Upper lobe of left lung (tissue), 4 donors: ENCODE measurements at regions not wholly inside any gene's neighbourhood (a gene's known extent, or its start where the extent isn't known, plus 50 kb on each side); places are given as distances from the start of the nearest gene placed in this dataset.

Experiments
- EP300 ChIP-seq, 4 donors: sonication (generic); formaldehyde crosslinking; IDR thresholded peaks; one replicate each; pipeline ENCODE4 v1.5.1; 2017; ENCODE audit warnings: antibody characterized with exemption in 4 of 4, control low read depth in 2 of 4
- POLR2A ChIP-seq, 4 donors: fragments of 450-650 bp; IDR thresholded peaks; one replicate each; pipeline ENCODE4 v1.5.1; 2016 to 2017; ENCODE audit warnings: antibody characterized with exemption in 4 of 4, mild to moderate bottlenecking in 2 of 4
- POLR2AphosphoS5 ChIP-seq, 2 donors: sonication (generic); formaldehyde crosslinking; IDR thresholded peaks; one replicate each; pipeline ENCODE4 v1.5.1; 2017; ENCODE audit warnings: antibody characterized with exemption in 2 of 2
- TF ChIP-seq, protein P1 (sequence below), 6 experiments: fragments of 450-650 bp in 4 of 6; fragments of 200-600 bp in 2 of 6; sonication (generic) in 2 of 6; IDR thresholded peaks; one replicate each; pipeline ENCODE4 v1.5.1; 2016 to 2019; ENCODE audit warnings: antibody characterized with exemption in 6 of 6

DNA sequence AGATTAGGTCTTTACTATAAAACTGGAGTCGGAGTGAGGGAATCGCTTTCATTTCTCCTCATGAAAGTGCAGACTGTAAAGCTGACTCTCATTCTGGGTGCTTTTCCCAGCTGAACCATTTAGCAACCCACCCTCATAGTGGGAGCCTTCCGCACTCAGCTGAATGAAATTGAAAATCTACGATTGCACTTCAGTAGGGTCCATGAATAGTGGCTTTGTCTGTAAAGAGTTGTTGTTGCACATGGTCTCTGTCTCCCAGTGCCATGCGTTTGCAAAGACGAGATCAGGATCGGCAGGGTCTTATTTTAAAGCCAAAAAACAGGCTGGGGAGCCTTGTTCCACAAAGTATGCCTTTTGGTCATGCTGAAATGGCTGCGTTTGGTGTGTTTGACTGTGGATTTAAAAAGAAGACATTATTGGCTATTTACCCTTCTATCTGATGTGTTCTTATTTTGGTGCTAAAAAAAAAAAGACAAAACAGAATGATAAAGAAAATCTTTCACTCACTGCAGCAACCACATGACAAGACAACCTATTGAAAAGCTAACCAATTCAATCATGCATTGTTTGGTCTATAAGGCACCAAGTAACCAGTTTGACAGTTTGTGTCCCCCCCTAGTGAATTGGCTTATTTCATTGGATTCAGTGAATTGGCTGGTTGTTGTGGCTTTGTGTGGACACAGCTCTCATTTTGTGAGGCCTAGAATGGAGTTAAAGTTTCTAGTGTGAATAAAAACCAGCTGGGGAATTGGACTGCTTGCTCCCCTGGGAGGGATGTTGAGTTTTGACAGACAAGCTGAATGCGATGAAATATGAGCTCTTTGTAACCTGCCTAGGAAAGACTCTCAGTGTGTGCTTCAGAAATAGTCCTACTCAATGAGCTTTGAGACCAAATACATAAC lies 65.6 kb downstream of the ARHGAP35 start:
- TF ChIP-seq, protein P1, sequence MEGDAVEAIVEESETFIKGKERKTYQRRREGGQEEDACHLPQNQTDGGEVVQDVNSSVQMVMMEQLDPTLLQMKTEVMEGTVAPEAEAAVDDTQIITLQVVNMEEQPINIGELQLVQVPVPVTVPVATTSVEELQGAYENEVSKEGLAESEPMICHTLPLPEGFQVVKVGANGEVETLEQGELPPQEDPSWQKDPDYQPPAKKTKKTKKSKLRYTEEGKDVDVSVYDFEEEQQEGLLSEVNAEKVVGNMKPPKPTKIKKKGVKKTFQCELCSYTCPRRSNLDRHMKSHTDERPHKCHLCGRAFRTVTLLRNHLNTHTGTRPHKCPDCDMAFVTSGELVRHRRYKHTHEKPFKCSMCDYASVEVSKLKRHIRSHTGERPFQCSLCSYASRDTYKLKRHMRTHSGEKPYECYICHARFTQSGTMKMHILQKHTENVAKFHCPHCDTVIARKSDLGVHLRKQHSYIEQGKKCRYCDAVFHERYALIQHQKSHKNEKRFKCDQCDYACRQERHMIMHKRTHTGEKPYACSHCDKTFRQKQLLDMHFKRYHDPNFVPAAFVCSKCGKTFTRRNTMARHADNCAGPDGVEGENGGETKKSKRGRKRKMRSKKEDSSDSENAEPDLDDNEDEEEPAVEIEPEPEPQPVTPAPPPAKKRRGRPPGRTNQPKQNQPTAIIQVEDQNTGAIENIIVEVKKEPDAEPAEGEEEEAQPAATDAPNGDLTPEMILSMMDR (IDR thresholded peaks at IDR 0.05), result no peak
- TF ChIP-seq POLR2A (IDR thresholded peaks at IDR 0.05) (no peak), POLR2AphosphoS5 (IDR thresholded peaks at IDR 0.05) (no peak), EP300 (IDR thresholded peaks at IDR 0.05) (no peak)
